HG03342 (cell line): ENCODE measurements at regions not wholly inside any gene's neighbourhood (a gene's known extent, or its start where the extent isn't known, plus 50 kb on each side); places are given as distances from the start of the nearest gene placed in this dataset.

ENCODE experiments used
- ATAC-seq: cut with Tn5 transposase; IDR thresholded peaks from one replicate; pipeline ENCODE4 v1.9.1; 2021; ENCODE audit warnings: mild to moderate bottlenecking, moderate library complexity; ENCODE audit not compliant: unreplicated experiment

DNA sequence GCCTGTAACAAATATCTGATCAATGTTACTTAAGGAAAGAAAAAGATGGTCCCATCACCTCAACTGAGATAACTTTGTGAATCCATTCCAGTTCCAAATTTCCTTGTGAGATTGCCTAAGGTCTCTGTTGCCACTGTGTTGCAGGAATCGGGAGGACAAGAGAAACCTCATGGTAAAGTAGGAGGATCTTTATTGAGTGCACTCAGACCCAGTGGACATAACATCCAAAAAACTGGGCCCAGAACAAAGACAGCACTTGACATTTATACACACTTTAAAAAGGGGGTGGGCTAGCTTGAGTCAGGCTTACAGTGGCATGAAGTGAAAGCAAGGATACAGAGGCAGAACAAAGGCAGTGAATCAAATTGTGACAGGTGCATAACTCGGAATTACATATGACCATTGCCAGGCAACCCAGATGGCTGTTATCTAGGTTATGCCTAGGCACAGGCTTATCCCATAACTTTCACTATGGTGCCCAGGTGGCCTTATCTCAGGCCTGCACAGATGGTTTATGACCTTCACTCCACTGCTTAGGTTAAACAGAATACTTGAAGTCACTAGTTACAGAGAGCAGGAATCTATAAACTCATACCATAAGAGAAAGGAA is 459.4 kb upstream of the PCDH20 start:
- no peak for ATAC-seq

DNA sequence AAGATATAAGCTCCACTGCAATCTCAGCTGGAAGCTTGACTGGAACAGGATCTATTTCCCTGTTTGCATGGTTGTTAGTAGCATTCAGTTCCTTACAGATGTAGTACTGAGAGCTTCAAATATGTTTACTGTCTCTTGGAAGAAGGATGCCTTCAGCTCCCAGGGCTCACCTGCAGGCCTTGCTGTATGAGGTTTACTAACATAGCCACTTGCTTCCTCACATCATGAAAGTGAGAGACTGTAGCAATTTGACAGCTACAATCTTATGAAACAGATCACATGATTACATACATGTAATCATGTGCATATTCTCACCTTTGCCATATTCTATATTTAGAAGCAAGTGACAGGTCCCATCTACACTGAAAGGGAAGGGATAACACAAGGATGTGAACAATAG is 458.1 kb upstream of the PCDH20 start:
- ATAC-seq: no peak

DNA sequence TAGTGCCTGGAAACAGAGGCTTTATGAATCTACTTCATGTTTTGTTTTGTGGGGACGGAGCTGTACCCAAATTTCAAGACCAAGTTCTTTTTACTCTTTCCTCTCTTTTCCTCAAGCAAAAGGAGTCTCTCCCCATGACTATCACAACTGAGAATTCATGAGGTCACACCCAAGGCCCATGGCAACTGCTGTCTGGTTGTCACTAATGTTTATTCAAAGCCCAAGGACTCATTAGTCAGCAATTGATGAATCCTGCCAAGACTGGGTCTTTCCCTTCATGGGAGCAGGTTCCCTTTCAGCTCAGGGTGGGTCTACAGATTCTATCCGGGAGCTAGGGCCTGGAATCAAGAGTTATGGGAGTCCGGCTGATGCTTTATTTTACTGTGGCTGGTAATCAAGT is 441.5 kb upstream of the PCDH20 start:
- ATAC-seq: no peak

DNA sequence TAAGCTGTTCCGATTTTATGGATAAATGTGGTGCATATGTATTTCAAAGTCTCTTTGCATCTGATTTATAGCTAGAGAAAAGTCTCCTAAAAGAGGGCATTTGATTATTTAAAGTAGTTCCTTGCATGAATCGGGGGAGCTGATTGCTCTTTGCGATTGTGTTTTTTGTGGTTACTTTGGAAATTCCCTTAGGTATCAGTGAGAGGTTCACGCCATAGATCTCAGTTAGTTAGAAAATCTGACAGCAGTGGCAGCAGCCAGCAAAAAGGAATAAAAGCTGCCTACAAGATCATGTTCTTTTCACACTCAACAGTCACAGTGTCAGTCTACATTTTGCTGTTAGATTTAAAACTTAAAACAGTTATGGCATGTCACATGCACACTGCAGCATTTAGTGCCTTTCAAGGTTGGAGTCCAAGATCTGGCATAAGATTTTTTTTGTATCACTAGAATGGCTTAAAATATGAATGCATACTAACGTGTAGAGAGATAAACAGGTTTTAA is 436.5 kb upstream of the PCDH20 start:
- no peak for ATAC-seq

DNA sequence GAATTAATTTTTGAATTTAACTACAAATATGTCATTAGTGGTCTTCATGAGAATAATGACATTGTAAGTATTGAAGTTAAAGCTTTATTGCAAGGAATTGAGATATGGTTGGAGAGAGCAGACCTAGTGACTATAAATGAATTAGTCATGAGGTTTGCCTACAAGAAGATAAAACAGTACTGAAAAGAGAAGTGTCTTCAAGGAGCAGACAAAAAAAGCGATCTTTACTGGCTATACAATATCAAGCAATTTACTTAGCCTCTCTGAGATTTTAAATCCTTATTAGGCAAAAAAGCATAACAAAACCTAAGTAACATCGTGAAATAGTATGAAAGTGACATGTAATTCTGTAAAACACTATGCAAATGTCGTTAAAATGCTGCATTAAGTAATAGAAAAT is 435.1 kb upstream of the PCDH20 start:
- no peak for ATAC-seq

DNA sequence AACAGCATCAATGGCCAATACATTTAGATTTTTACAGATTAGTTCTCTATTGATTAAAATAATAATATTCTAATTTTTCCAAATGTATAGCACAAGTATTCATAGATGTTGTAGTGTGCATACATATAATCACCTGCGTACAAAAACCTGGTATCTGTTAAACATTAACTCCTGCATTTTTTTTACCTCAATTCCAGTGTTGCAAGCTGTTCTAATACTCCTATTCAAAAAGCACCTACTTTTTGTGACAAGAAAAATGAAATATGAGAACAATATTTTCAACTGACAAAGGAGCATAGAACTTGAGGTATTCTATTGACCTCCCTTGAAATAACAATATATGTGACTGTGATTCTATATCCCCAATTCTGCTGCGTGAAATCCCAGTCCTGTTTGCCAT is 422.9 kb upstream of the PCDH20 start:
- no peak for ATAC-seq

DNA sequence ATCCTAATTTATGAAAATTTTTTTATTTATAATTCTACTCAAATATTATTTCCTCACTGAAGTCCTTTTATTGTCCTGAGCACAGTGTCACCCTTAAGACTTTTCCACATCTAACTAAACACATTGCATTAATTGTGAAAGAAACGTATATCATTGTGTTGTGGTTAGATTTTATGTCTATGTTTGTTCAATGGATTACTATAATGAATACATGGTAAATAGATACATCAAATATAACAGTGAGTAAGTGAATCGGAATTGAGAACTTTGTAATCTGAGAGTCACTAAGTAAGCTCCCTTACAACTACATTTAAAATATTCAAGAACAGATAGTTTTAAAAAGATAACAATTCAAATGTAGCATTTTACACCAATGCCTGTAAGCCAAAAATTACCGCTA is 417.6 kb upstream of the PCDH20 start:
- no peak for ATAC-seq

DNA sequence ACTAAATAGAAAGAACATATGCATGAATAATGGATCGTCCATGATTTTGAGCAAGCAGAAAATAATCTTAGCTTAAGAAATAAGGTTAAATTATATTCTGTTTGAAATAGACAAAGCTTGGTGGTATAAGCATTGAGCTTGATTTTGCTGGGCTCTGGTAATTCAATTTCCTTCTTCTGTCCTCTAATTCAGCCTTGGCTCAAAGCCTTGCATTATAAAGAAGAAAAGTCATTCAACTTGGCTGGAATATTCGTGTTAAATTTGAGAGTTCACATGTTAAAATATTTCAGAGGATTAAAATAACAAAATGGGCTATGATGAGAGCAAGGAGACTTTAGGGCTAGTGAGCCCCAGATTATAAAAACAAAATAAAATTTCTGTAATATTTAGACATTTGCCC is 415.4 kb upstream of the PCDH20 start:
- no peak for ATAC-seq

DNA sequence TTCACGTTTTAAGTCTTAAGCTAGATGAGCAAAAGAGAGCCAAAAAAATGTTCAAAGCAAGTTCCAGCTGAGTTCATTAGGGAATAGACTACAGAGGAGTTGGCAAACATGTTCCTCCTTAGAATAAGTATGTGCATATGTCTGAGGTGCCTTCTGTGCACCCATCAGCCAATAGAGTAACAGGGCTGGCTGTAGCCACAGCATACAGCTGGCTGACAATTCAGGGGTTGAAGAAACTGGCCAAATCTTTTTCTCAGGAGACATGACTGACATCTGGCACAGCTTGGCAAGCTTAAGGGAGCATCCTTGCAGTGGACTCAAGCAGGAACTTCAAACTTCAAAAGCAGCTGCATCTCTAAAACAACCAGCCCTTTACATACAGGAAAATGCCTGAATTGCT is 414.8 kb upstream of the PCDH20 start:
- no peak for ATAC-seq

DNA sequence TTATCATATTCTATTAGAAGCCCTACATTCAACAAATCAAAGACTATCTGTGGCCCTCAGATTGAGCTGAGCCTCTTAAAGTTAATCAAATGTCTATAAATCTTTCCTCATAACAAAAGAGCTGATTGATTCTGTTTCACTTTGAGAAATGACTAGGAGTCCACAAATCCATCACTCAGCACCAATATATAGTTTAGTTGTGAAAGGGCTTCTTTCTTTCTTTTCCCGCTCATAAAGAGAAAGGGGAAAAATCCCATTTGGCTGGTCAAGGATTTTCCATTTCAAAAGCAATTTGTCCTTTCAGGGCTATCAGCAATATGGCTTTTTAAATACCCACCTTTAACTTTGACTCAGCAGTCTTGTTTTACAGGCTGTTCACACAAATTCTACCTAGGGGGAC is 408.5 kb upstream of the PCDH20 start:
- ATAC-seq: no peak

DNA sequence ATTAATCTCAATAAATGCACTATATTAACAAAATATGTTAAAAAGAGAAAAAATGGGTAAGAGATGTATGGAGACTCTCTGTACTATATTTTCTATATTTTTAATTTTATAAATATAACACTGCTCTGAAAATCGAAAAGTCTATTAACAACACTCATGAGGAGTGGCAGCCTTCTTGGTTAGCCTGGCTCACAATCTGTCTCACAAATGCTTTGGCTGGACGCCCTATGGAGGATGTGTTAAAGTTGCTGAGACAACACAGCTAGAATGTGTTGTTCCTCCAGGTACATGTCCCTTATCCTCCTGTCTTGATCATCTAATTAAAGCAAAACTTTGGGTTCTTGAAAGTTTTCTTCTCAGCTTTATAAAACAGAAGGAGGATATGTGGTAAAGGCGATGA is 396.6 kb upstream of the PCDH20 start:
- no peak for ATAC-seq

DNA sequence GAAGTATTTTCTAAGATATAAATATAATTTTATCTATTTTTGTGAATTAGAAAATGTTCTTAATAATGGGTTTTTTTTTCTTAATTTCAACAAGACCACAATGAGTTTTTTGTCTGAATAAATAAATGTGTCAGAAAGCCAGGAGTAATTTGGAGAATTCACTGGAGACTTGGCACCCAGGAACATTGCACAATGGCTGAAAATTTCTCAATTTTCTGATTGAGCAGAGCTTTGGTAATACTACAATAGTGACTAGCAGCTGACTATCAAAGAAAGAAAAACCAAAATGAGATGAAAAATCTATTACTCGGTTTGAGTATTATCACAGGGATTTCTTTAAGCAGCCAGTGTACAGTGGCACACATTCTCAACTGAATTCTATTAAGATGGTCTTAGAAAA is 394.4 kb upstream of the PCDH20 start:
- no peak for ATAC-seq

DNA sequence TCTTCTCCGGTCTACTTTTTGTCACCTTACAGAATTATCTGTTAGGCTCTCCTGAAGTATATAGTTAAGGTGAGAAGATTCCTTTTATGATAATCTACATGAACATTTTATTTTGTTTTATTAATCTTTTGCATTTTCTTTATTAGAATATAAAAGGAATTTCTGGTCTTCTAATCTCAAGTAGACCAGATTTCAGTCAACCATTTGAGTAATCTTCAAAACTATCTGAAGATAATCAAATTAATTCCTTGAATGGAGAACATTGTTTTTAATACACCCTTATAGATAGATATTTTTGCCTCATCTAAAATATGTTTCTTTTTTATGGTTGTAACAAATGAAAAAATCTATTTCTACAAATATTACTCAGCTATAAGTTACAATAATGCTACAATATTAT is 381.7 kb upstream of the PCDH20 start:
- no peak for ATAC-seq

DNA sequence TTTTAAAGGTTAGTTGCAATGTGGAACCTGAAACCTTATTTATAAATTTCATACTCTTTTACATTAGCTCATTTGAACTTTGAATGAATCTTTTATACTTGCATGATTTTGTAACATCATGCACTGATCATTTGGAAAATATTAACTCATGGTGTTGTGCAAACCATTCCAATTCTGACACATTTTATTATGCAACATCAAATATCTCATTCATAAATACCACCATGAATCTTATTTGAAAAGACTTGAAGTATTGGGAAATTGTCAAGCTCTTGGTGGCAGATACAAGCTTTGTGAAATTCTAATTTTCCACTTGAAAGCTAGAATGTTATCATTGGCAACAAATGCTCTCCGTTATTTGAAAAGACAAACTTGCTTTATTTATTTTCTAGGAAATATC is 379.9 kb upstream of the PCDH20 start:
- no peak for ATAC-seq

DNA sequence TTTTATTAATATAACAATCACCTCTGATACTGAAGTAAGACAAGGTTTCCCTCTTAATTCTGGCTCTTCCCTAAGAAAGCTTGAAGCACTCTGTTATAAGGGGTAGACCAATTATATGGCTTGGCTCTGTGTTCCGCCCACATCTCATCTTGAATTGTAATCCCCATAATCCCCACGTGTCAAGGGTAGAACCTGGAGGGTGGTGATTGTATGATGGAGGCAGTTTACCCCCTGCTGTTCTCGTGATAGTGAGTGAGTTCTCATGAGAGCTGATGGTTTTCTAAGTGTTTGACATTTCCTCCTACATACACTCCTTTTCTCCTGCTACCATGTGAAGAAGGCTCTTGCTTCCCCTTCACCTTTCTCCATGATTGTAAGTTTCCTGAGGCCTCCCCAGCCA is 363.8 kb upstream of the PCDH20 start:
- no peak for ATAC-seq

DNA sequence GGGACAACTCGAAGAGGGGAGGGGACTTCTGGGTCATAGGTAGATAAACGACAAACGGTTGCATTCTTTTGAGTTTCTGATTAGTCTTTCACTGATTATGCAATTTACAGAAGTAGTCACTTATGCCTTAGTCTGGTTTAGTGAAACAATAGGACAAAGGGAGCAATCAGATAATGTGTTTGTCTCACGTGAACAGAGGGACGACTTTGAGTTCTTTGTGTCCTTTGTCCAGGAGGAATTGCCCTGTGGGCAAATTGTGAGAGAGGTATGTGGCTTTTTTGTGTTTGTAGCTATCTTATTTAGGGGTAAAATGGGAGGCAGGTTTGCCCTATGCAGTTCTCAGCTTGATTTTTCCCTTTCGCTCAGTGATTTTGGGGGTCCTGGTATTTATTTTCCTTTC is 362.9 kb upstream of the PCDH20 start:
- no peak for ATAC-seq

DNA sequence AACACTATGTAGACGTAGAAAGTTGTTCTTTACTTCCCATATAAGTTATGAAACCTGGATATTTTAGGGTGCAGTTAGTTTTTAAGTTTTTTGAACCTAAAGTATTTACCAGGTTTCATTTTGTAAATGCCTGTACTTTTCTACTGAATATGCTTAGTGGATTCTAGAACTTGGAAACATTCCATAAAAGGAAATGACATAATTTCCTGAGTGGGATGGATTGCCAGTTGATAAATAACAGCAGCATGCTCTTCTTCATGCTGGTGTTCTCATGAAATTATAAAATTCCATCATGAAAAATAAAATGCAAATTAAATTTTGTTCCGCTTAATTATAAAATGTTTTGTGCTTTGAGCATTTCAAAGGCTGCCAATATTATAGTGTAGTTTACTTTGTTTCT is 362.2 kb upstream of the PCDH20 start:
- no peak for ATAC-seq

DNA sequence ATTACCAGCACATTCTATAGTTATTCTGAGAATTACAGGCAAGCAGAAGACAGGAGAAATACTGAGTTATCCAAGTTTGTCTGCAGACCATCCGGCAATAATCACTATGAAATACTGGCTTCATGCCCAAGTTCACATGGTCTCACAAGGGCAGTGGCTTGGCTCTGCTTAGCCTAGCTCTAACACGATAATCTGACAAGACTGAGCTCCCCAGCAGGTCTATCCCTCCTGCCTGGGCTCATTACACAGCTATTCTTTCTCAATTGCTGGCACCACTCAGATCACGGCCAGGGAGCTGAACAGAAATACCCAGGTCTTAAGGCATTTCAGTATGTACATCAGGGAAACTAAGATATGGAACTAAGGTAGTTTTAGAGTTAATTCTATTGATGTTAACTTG is 361.6 kb upstream of the PCDH20 start:
- ATAC-seq: no peak

DNA sequence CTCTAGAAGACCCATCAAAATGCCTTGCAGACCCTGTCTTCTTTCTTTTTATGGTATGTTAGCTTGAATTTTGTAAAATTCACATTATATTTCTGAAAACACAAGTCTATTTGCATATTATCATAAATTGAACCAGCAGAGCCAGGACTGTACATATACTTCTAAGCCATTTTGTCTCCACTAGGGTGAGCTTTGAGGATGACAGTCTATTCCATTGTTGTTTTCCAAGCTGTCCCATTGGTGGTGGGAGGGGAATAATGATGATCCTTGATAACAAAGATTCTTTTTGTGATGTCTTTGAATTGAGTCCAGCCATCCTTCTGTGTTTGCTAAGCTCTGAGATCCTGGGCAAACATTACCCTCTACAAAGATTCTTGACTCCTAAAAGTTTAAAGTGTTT is 359.3 kb upstream of the PCDH20 start:
- ATAC-seq: no peak

DNA sequence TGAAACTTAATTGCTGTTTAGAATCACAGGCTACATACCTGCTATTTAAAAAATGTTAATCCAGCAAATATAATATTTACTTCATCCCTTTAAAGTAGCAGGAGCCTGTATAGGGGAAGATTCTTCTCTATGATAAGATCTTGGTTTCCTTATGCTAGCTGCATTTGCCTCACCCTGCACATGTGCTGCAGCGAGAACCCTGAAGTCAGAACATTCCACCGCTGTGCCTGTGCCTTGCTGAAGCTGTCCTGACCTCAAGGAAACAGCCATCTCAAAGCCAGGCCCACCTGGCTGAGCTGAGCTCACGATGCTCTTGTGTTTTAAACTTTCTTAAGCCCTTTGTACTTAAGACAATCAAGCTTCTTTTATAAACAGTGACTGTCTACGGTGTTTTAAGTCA is 355.0 kb upstream of the PCDH20 start:
- ATAC-seq: no peak

DNA sequence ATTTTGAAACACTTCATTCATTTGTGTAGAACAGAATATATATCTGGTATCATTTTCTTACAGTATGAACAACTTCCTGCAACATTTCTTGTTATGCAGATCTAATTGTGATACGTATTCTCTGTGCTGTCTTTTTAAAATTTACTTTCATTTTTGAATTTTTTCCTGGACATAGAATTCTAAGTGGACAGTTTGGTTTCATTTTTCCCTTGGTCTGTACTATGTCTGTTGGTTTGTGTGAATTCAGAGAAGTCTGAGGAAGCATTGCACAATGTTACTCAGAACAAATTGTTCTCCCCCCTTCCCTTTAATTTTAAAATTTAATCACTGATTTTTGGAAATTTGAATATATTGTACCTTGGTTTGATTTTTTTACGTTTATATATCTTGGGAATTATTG is 352.5 kb upstream of the PCDH20 start:
- no peak for ATAC-seq

DNA sequence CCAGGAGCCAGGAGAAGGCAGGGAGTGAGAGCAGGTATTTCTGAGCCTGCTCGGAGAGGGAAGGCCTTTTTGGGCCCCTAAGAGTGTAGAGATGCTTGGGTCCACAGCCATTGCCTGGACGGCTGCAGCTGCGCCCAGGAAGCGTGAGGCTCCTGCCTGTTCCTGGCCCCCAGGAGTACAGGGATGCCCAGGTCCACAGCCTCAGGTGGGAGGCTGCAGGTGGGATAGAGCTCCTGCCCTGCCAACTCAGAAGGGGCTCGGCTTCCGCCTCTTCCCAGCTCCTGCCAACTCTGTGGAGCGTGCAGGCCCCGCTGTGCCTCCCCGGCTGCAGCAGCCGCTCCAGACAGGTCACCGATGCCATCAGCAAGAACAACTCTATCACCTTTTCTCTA is 351.0 kb upstream of the PCDH20 start:
- no peak for ATAC-seq

DNA sequence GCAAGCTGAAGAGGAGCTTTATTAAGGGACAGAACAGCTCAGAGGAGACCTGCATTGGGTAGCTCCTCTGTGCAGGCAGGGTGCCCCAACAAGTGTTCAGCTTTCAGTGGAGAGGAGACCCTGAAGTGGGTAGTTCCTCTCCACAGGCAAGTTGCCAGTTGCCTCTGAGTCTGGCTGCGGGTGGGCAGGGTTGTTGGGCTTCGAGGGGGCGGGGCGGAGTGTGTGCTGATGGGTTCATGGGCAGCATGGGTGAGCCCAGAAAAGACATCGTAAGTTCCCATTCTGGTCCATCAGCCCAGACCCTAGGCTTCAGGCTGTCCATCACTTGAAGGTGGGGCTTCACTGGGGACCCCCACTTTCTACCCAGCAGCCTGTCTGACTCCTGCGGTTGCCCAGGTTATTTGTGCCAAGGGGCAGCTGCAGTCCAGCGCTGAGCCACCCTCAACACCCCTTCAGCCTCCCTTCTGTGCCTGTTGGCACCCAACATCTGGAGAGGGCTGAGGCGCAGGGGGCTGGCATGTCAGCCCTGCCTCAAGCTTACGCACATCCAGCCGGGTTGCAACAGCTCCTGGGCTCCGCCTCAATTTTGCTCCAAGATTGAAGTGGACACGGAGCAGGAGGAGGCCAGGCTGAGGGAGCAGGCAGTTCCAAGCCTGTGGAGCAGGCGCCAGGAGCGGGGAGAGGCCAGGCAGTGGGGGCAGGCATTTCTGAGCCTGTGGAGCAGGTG is 350.5 kb upstream of the PCDH20 start:
- ATAC-seq: no peak
